ENCODE measurements at regions not wholly inside any gene's neighbourhood (a gene's known extent, or its start where the extent isn't known, plus 50 kb on each side); places are given as distances from the start of the nearest gene placed in this dataset.
"Not testable (repeated sequence)": the region's sequence is repeated elsewhere in the genome, so short reads cannot be mapped to it uniquely, and the experiment has no call there.

GRCh38 chr6:98343797-98344196 lies 490.6 kb upstream of the POU3F2 start:
- DNase-seq (ENCODE audit: low read depth, low spot score) = no peak
- in situ Hi-C loops (cut with HindIII; ENCODE audit: low pct_unique_long_range_greater_than_20kb, low sequenced_read_pairs) = no loop called here

GRCh38 chr6:98352348-98352747 lies 482.0 kb upstream of the POU3F2 start:
- no peak for DNase-seq (ENCODE audit: low read depth, low spot score)
- in situ Hi-C loops (cut with HindIII; ENCODE audit: low pct_unique_long_range_greater_than_20kb, low sequenced_read_pairs) = no loop called here

GRCh38 chr6:98358173-98358572 lies 476.2 kb upstream of the POU3F2 start:
- DNase-seq (ENCODE audit: low read depth, low spot score) = no peak
- in situ Hi-C loops (cut with HindIII; ENCODE audit: low pct_unique_long_range_greater_than_20kb, low sequenced_read_pairs) = no loop called here

GRCh38 chr6:98366371-98366770 lies 468.0 kb upstream of the POU3F2 start:
- in situ Hi-C loops (cut with HindIII; ENCODE audit: low pct_unique_long_range_greater_than_20kb, low sequenced_read_pairs) = no loop called here
- no peak for DNase-seq (ENCODE audit: low read depth, low spot score)

- in situ Hi-C loops (cut with HindIII; ENCODE audit: low pct_unique_long_range_greater_than_20kb, low sequenced_read_pairs) = no loop called here
- no peak for DNase-seq (ENCODE audit: low read depth, low spot score)
These were observed 453.8 kb upstream of the POU3F2 start for GRCh38 chr6:98380589-98380988.

- in situ Hi-C loops (cut with HindIII; ENCODE audit: low pct_unique_long_range_greater_than_20kb, low sequenced_read_pairs) = no loop called here
- no peak for DNase-seq (ENCODE audit: low read depth, low spot score)
These were observed 452.1 kb upstream of the POU3F2 start for GRCh38 chr6:98382246-98382645.

GRCh38 chr6:98384334-98384733 lies 450.0 kb upstream of the POU3F2 start:
- no peak for DNase-seq (ENCODE audit: low read depth, low spot score)
- in situ Hi-C loops (cut with HindIII; ENCODE audit: low pct_unique_long_range_greater_than_20kb, low sequenced_read_pairs) = no loop called here

- peak; percentile 17 for DNase-seq (ENCODE audit: low read depth, low spot score)
- in situ Hi-C loops (cut with HindIII; ENCODE audit: low pct_unique_long_range_greater_than_20kb, low sequenced_read_pairs) = no loop called here
These were observed 449.6 kb upstream of the POU3F2 start for GRCh38 chr6:98384801-98385200.

GRCh38 chr6:98395610-98396166 lies 438.7 kb upstream of the POU3F2 start:
- in situ Hi-C loops (cut with HindIII; ENCODE audit: low pct_unique_long_range_greater_than_20kb, low sequenced_read_pairs) = no loop called here
- no peak for DNase-seq (ENCODE audit: low read depth, low spot score)

GRCh38 chr6:98416027-98416426 lies 418.3 kb upstream of the POU3F2 start:
- in situ Hi-C loops (cut with HindIII; ENCODE audit: low pct_unique_long_range_greater_than_20kb, low sequenced_read_pairs) = no loop called here
- DNase-seq (ENCODE audit: low read depth, low spot score) = no peak

- in situ Hi-C loops (cut with HindIII; ENCODE audit: low pct_unique_long_range_greater_than_20kb, low sequenced_read_pairs); DNase-seq (ENCODE audit: low read depth, low spot score): not testable (repeated sequence)
These were observed 417.7 kb upstream of the POU3F2 start for GRCh38 chr6:98416497-98417158.

- no peak for DNase-seq (ENCODE audit: low read depth, low spot score)
- in situ Hi-C loops (cut with HindIII; ENCODE audit: low pct_unique_long_range_greater_than_20kb, low sequenced_read_pairs) = no loop called here
These were observed 400.9 kb upstream of the POU3F2 start for GRCh38 chr6:98433325-98434056.

GRCh38 chr6:98443633-98444032 lies 390.7 kb upstream of the POU3F2 start:
- in situ Hi-C loops (cut with HindIII; ENCODE audit: low pct_unique_long_range_greater_than_20kb, low sequenced_read_pairs) = no loop called here
- DNase-seq (ENCODE audit: low read depth, low spot score) = no peak

- DNase-seq (ENCODE audit: low read depth, low spot score) = no peak
- in situ Hi-C loops (cut with HindIII; ENCODE audit: low pct_unique_long_range_greater_than_20kb, low sequenced_read_pairs) = no loop called here
These were observed 381.7 kb upstream of the POU3F2 start for GRCh38 chr6:98452685-98453084.

GRCh38 chr6:98454809-98455322 lies 379.5 kb upstream of the POU3F2 start:
- in situ Hi-C loops (cut with HindIII; ENCODE audit: low pct_unique_long_range_greater_than_20kb, low sequenced_read_pairs) = no loop called here

GRCh38 chr6:98458708-98459107 lies 375.7 kb upstream of the POU3F2 start:
- in situ Hi-C loops (cut with HindIII; ENCODE audit: low pct_unique_long_range_greater_than_20kb, low sequenced_read_pairs) = no loop called here
- DNase-seq (ENCODE audit: low read depth, low spot score) = no peak

More at GRCh38 chr6:98454809-98455322, 379.5 kb upstream of the POU3F2 start:
- no peak for DNase-seq (ENCODE audit: low read depth, low spot score)

- in situ Hi-C loops (cut with HindIII; ENCODE audit: low pct_unique_long_range_greater_than_20kb, low sequenced_read_pairs) = no loop called here
- no peak for DNase-seq (ENCODE audit: low read depth, low spot score)
These were observed 371.1 kb upstream of the POU3F2 start for GRCh38 chr6:98463038-98464000.

GRCh38 chr6:98467091-98467490 lies 367.3 kb upstream of the POU3F2 start:
- in situ Hi-C loops (cut with HindIII; ENCODE audit: low pct_unique_long_range_greater_than_20kb, low sequenced_read_pairs) = no loop called here
- DNase-seq (ENCODE audit: low read depth, low spot score) = no peak

All from SK-MEL-5 (cell line).